Gastroesophageal sphincter (tissue), 3 donors: ENCODE measurements at regions not wholly inside any gene's neighbourhood (a gene's known extent, or its start where the extent isn't known, plus 50 kb on each side); places are given as distances from the start of the nearest gene placed in this dataset.

Source experiments
- EP300 ChIP-seq: sonication (generic); formaldehyde crosslinking; IDR thresholded peaks from one replicate; pipeline ENCODE4 v1.6.1; 2017; ENCODE audit warnings: antibody characterized with exemption, mild to moderate bottlenecking
- TF ChIP-seq, protein P1 (sequence below), 4 experiments: fragments of 200-600 bp in 2 of 4; fragments of 450-650 bp in 2 of 4; sonication (generic) in 1 of 4; IDR thresholded peaks; one replicate each; pipeline ENCODE4 v1.5.1; 2017 to 2019; ENCODE audit warnings: antibody characterized with exemption in 4 of 4, mild to moderate bottlenecking in 2 of 4, moderate library complexity in 2 of 4

- TF ChIP-seq, protein P1, sequence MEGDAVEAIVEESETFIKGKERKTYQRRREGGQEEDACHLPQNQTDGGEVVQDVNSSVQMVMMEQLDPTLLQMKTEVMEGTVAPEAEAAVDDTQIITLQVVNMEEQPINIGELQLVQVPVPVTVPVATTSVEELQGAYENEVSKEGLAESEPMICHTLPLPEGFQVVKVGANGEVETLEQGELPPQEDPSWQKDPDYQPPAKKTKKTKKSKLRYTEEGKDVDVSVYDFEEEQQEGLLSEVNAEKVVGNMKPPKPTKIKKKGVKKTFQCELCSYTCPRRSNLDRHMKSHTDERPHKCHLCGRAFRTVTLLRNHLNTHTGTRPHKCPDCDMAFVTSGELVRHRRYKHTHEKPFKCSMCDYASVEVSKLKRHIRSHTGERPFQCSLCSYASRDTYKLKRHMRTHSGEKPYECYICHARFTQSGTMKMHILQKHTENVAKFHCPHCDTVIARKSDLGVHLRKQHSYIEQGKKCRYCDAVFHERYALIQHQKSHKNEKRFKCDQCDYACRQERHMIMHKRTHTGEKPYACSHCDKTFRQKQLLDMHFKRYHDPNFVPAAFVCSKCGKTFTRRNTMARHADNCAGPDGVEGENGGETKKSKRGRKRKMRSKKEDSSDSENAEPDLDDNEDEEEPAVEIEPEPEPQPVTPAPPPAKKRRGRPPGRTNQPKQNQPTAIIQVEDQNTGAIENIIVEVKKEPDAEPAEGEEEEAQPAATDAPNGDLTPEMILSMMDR (IDR thresholded peaks at IDR 0.05) = no peak
- no peak for TF ChIP-seq EP300
These were observed 209.5 kb upstream of the KIAA1217 start for GRCh38 chr10:23999445-23999844.
